ENCODE measurements at regions not wholly inside any gene's neighbourhood (a gene's known extent, or its start where the extent isn't known, plus 50 kb on each side); places are given as distances from the start of the nearest gene placed in this dataset.

GRCh38 chr5:156254196-156254595, 72.8 kb upstream of the SGCD start:
- Histone ChIP-seq H3K9me3 (ENCODE audit: insufficient read depth in 2 of 2, low read depth in 1 of 2, low read length in 1 of 2) (no peaks in the 10 kb centered on the region), H2BK15ac (ENCODE audit: low read length) (no peak overlapping the region), H4K91ac (replicated peaks; ENCODE audit: insufficient read length, low read length) (no peak overlapping the region), H2BK5ac (ENCODE audit: low read depth, low read length) (no peak overlapping the region), H3K14ac (ENCODE audit: insufficient read length) (no peak overlapping the region), H4K5ac (ENCODE audit: insufficient read length, low read depth, low read length) (no peak overlapping the region), H2BK120ac (replicated peaks; ENCODE audit: low read depth, low read length) (no peak overlapping the region), H3K18ac (ENCODE audit: extremely low read depth, low read length) (no peak overlapping the region), H3K56ac (replicated peaks; ENCODE audit: insufficient read length, low read depth, low read length) (no peak overlapping the region), H4K20me1 (replicated peaks in 1 of 2; ENCODE audit: control insufficient read depth in 1 of 2, insufficient read depth in 2 of 2, low read length in 2 of 2) (no peaks in the 10 kb centered on the region), H3K36me3 (ENCODE audit: control insufficient read depth in 2 of 4, insufficient read depth in 4 of 4, low read length in 3 of 4) (no peaks in the 10 kb centered on the region), H3K4me3 (ENCODE audit: extremely low read depth in 1 of 4, insufficient read depth in 2 of 4, low read depth in 3 of 4, low read length in 4 of 4) (no peak overlapping the region), H2AK5ac (ENCODE audit: low read depth, low read length) (no peak overlapping the region), H3K27me3 (replicated peaks in 1 of 4; ENCODE audit: control insufficient read depth in 3 of 4, extremely low read depth in 1 of 4, insufficient read depth in 3 of 4, low read length in 3 of 4) (no peaks in the 10 kb centered on the region), H3K23ac (ENCODE audit: insufficient read length) (no peak overlapping the region), H3K79me1 (ENCODE audit: low read depth, low read length) (no peaks in the 10 kb centered on the region), H3K27ac (ENCODE audit: low read depth, low read length) (no peak overlapping the region), H3K23me2 (ENCODE audit: low read depth, low read length) (no peaks in the 10 kb centered on the region), H3K79me2 (ENCODE audit: control insufficient read depth in 1 of 2, insufficient read depth in 2 of 2, low read length in 2 of 2) (no peaks in the 10 kb centered on the region), H2BK12ac (ENCODE audit: low read depth, low read length) (no peak overlapping the region), H3K9ac (replicated peaks in 1 of 4; ENCODE audit: extremely low read depth in 1 of 4, low read depth in 3 of 4, low read length in 3 of 4) (no peak overlapping the region), H3K4me1 (replicated peaks in 1 of 4; ENCODE audit: control insufficient read depth in 3 of 4, insufficient read depth in 4 of 4, low read length in 3 of 4) (no peaks in the 10 kb centered on the region), H3K4ac (replicated peaks; ENCODE audit: insufficient read length, low read depth, low read length) (no peak overlapping the region), H3K4me2 (ENCODE audit: insufficient read depth in 1 of 2, low read depth in 2 of 2, low read length in 2 of 2) (no peak overlapping the region), H2AFZ (ENCODE audit: low read length) (no peak overlapping the region), H2BK20ac (ENCODE audit: low read length) (no peak overlapping the region), H4K8ac (ENCODE audit: extremely low read depth, insufficient read depth, low read length) (no peak overlapping the region)
- POLR2A ChIA-PET (ENCODE audit: partially characterized antibody): no interaction called here
- DNase-seq (ENCODE audit: low read depth in 1 of 2, low spot score in 2 of 2) (no peak), FAIRE-seq (no peak)
- CTCF ChIA-PET (ENCODE audit: partially characterized antibody): no interaction called here
- WGBS, 2 experiments (ENCODE audit: extremely low coverage in 1 of 2, insufficient coverage in 1 of 2, insufficient read length in 1 of 2, insufficient replicate concordance in 2 of 2, low coverage in 1 of 2, low lambda C conversion rate in 2 of 2, missing lambda C conversion rate in 1 of 2): 46% methylated on average over 2 of the region's 2 CpGs; no CpG with 5 or more reads in 1 of the 2 experiments
- TF ChIP-seq JUND (IDR thresholded peaks at IDR 0.05; ENCODE audit: low read length) (no peak), EGR1 (IDR thresholded peaks at IDR 0.05; ENCODE audit: borderline replicate concordance, low read depth, low read length) (no peak), YY1 (IDR thresholded peaks at IDR 0.05; ENCODE audit: low read depth, low read length) (no peak), CTBP2 (IDR thresholded peaks at IDR 0.05; ENCODE audit: borderline replicate concordance, insufficient read depth, insufficient read length, low read length) (no peak), RBBP5 (IDR thresholded peaks at IDR 0.05; ENCODE audit: borderline replicate concordance, low read depth, low read length) (no peak), GTF2F1 (IDR thresholded peaks at IDR 0.05; ENCODE audit: borderline replicate concordance, low read depth, low read length) (no peak), TAF7 (optimal IDR thresholded peaks at IDR 0.05; ENCODE audit: borderline replicate concordance, low read depth, low read length) (no peak), EZH2 (IDR thresholded peaks at IDR 0.05; ENCODE audit: low read depth, low read length, severe bottlenecking) (no peak), SIN3A (conservative IDR thresholded peaks at IDR 0.05 in 1 of 2, IDR thresholded peaks at IDR 0.05 in 1 of 2; ENCODE audit: low read depth in 1 of 2, low read length in 2 of 2) (no peak), CHD1 (IDR thresholded peaks at IDR 0.05; ENCODE audit: low read depth, low read length) (no peak), RNF2 (IDR thresholded peaks at IDR 0.05; ENCODE audit: borderline replicate concordance, low read depth, low read length, missing control alignments, poor library complexity, severe bottlenecking) (no peak), CBX8 (IDR thresholded peaks at IDR 0.05; ENCODE audit: borderline replicate concordance, low read depth, low read length) (no peak), RFX5 (IDR thresholded peaks at IDR 0.05; ENCODE audit: borderline replicate concordance, low read depth, low read length) (no peak), POLR2A (IDR thresholded peaks at IDR 0.05; ENCODE audit: control extremely low read depth in 1 of 2, low read depth in 2 of 2, low read length in 2 of 2) (no peak), CHD2 (IDR thresholded peaks at IDR 0.05; ENCODE audit: low read length) (no peak)

All from H1 (cell line).